H9 (cell line): ENCODE measurements at regions not wholly inside any gene's neighbourhood (a gene's known extent, or its start where the extent isn't known, plus 50 kb on each side); places are given as distances from the start of the nearest gene placed in this dataset.

Experiments
- DNase-seq: peaks from one replicate; pipeline ENCODE4 v3.0.0-alpha.2; 2017
- H2AFZ ChIP-seq: one replicate; pipeline ENCODE4 v1.6.1; 2013; ENCODE audit warnings: mild to moderate bottlenecking, low read length, control low read depth, moderate library complexity
- H2AK5ac ChIP-seq: 2 replicates; pipeline ENCODE4 v1.6.1; 2013; ENCODE audit warnings: low read length, control low read depth, mixed read lengths; ENCODE audit not compliant: insufficient read length
- H2BK120ac ChIP-seq: one replicate; pipeline ENCODE4 v1.6.1; 2013; ENCODE audit warnings: low read depth, mild to moderate bottlenecking, low read length, control low read depth, inconsistent platforms; ENCODE audit not compliant: poor library complexity, severe bottlenecking
- H2BK12ac ChIP-seq: 2 replicates; pipeline ENCODE4 v1.6.1; 2013; ENCODE audit warnings: low read length, control low read depth, mixed read lengths, low read depth; ENCODE audit not compliant: insufficient read length
- H2BK15ac ChIP-seq: 2 replicates; pipeline ENCODE4 v1.6.1; 2013; ENCODE audit warnings: low read depth, low read length, control low read depth
- H2BK20ac ChIP-seq: one replicate; pipeline ENCODE4 v1.6.1; 2013; ENCODE audit warnings: low read depth, mild to moderate bottlenecking, low read length, control low read depth, inconsistent platforms; ENCODE audit not compliant: poor library complexity, severe bottlenecking
- H2BK5ac ChIP-seq: 2 replicates; pipeline ENCODE4 v1.6.1; 2013; ENCODE audit warnings: low read length, control low read depth, mixed read lengths; ENCODE audit not compliant: insufficient read length
- H3K14ac ChIP-seq: 2 replicates; pipeline ENCODE4 v1.6.1; 2013; ENCODE audit warnings: low read length, control low read depth; ENCODE audit not compliant: insufficient read depth
- H3K18ac ChIP-seq: 2 replicates; pipeline ENCODE4 v1.6.1; 2013; ENCODE audit warnings: low read depth, mild to moderate bottlenecking, mixed read lengths, low read length, control low read depth; ENCODE audit not compliant: insufficient read length
- H3K23ac ChIP-seq: 2 replicates; pipeline ENCODE4 v1.6.1; 2013; ENCODE audit warnings: low read length, control low read depth, mixed read lengths, low read depth; ENCODE audit not compliant: insufficient read length
- H3K23me2 ChIP-seq: 2 replicates; pipeline ENCODE4 v1.6.1; 2013; ENCODE audit warnings: low read depth, mild to moderate bottlenecking, mixed read lengths, low read length, control low read depth; ENCODE audit not compliant: insufficient read length, poor library complexity, severe bottlenecking
- H3K27ac ChIP-seq: 2 replicates; pipeline ENCODE4 v1.5.1; 2013; ENCODE audit warnings: low read length, control low read depth, mixed read lengths, low read depth; ENCODE audit not compliant: insufficient read length
- H3K27me3 ChIP-seq: 2 replicates; pipeline ENCODE4 v1.6.1; 2013; ENCODE audit warnings: low read length, control low read depth, inconsistent platforms; ENCODE audit not compliant: insufficient read depth
- H3K4ac ChIP-seq: 2 replicates; pipeline ENCODE4 v1.6.1; 2013; ENCODE audit warnings: low read depth, mild to moderate bottlenecking, control low read depth, inconsistent platforms, low read length, moderate library complexity
- H3K4me1 ChIP-seq: 2 replicates; pipeline ENCODE4 v1.6.1; 2013; ENCODE audit warnings: low read length, control low read depth, inconsistent platforms; ENCODE audit not compliant: insufficient read depth
- H3K4me2 ChIP-seq: 2 replicates; pipeline ENCODE4 v1.6.1; 2013; ENCODE audit warnings: low read length, control low read depth, mixed read lengths; ENCODE audit not compliant: insufficient read length, insufficient read depth
- H3K56ac ChIP-seq: 2 replicates; pipeline ENCODE4 v1.6.1; 2013; ENCODE audit warnings: low read depth, mild to moderate bottlenecking, mixed read lengths, low read length, control low read depth; ENCODE audit not compliant: insufficient read length
- H3K79me1 ChIP-seq: 2 replicates; pipeline ENCODE4 v1.6.1; 2013; ENCODE audit warnings: low read depth, mild to moderate bottlenecking, moderate library complexity, low read length, control low read depth, inconsistent platforms; ENCODE audit not compliant: insufficient read depth, poor library complexity, severe bottlenecking
- H3K79me2 ChIP-seq: 2 replicates; pipeline ENCODE4 v1.6.1; 2013; ENCODE audit warnings: low read length, control low read depth, inconsistent platforms; ENCODE audit not compliant: insufficient read depth
- H3K9ac ChIP-seq: 2 replicates; pipeline ENCODE4 v1.6.1; 2013; ENCODE audit warnings: low read length, control low read depth, mixed read lengths; ENCODE audit not compliant: insufficient read length; ENCODE audit errors: extremely low read depth
- H3K9me3 ChIP-seq: one replicate; pipeline ENCODE4 v1.6.1; 2013; ENCODE audit warnings: low read depth, low read length, inconsistent platforms; ENCODE audit not compliant: control insufficient read depth
- H3T11ph ChIP-seq: one replicate; pipeline ENCODE4 v1.6.1; 2013; ENCODE audit warnings: mild to moderate bottlenecking, low read length, control low read depth, inconsistent platforms
- H4K20me1 ChIP-seq: one replicate; pipeline ENCODE4 v1.6.1; 2013; ENCODE audit not compliant: control insufficient read depth, insufficient read length, insufficient read depth
- H4K5ac ChIP-seq: 2 replicates; pipeline ENCODE4 v1.6.1; 2013; ENCODE audit warnings: low read depth, mild to moderate bottlenecking, mixed read lengths, low read length, control low read depth; ENCODE audit not compliant: insufficient read length
- H4K8ac ChIP-seq: replicated peaks from 2 replicates; pipeline ENCODE4 v1.6.1; 2013; ENCODE audit warnings: low read length, control low read depth, mixed read lengths, low read depth; ENCODE audit not compliant: insufficient read length
- H4K91ac ChIP-seq: 2 replicates; pipeline ENCODE4 v1.6.1; 2013; ENCODE audit warnings: low read depth, mild to moderate bottlenecking, moderate library complexity, mixed read lengths, low read length, control low read depth; ENCODE audit not compliant: insufficient read length
- H3K27ac Mint-ChIP-seq, 3 experiments: 2 replicates in 2 of 3; 3 replicates in 1 of 3; pipeline ENCODE4 v1.8.0; 2020 to 2021; ENCODE audit warnings: mixed read lengths in 3 of 3, mild to moderate bottlenecking in 1 of 3, moderate library complexity in 1 of 3
- H3K27me3 Mint-ChIP-seq: 2 replicates; pipeline ENCODE4 v1.8.0; 2021; ENCODE audit warnings: low read depth, mild to moderate bottlenecking, moderate library complexity, mixed read lengths
- H3K36me3 Mint-ChIP-seq, 3 experiments: 2 replicates in 2 of 3; 3 replicates in 1 of 3; pipeline ENCODE4 v1.8.0; 2020 to 2021; ENCODE audit warnings: low read depth in 3 of 3, mixed read lengths in 3 of 3; ENCODE audit not compliant: insufficient read depth in 1 of 3
- H3K4me1 Mint-ChIP-seq, 2 experiments: 2 replicates each; pipeline ENCODE4 v1.8.0; 2020; ENCODE audit warnings: mixed read lengths in 2 of 2
- H3K4me3 Mint-ChIP-seq, 2 experiments: 2 replicates in 1 of 2; 3 replicates in 1 of 2; pipeline ENCODE4 v1.8.0; 2020 to 2021; ENCODE audit warnings: mild to moderate bottlenecking in 2 of 2, mixed read lengths in 2 of 2, moderate library complexity in 1 of 2
- H3K9me3 Mint-ChIP-seq, 2 experiments: 2 replicates in 1 of 2; 3 replicates in 1 of 2; pipeline ENCODE4 v1.8.0; 2020; ENCODE audit warnings: mild to moderate bottlenecking in 2 of 2, mixed read lengths in 2 of 2, moderate library complexity in 1 of 2
- CTCF ChIP-seq: fragments of 200-600 bp; sonication (generic); conservative IDR thresholded peaks from 3 replicates; pipeline ENCODE4 v1.8.0; 2021; ENCODE audit warnings: antibody characterized with exemption, mild to moderate bottlenecking
- WGBS: extraction: QIAGEN DNeasy Blood & Tissue Kit; methylation state at CpG from one replicate; pipeline ENCODE4 v1.1.7; 2013; ENCODE audit warnings: missing lambda C conversion rate, low lambda C conversion rate, mixed read lengths; ENCODE audit not compliant: insufficient read length; ENCODE audit errors: extremely low coverage; 5-methylcytosine and 5-hydroxymethylcytosine counted together

- H3K4me3 Mint-ChIP-seq: no peak overlapping the region
- no CpG with 5 or more reads among the region's 5 CpGs for WGBS
- no peak overlapping the region for H3K9ac ChIP-seq
These were observed 421.8 kb upstream of the PDE3A start for GRCh38 chr12:19946550-19946949.

More at GRCh38 chr12:19946550-19946949, 421.8 kb upstream of the PDE3A start:
- Histone ChIP-seq H3K4ac (no peak overlapping the region), H3K4me2 (no peak overlapping the region), H3K23ac (no peak overlapping the region), H3K18ac (no peak overlapping the region), H2BK20ac (no peak overlapping the region), H3K56ac (no peak overlapping the region), H3T11ph (no peak overlapping the region), H3K23me2 (no peaks in the 10 kb centered on the region), H2AFZ (no peak overlapping the region), H4K5ac (no peak overlapping the region), H3K79me2 (no peaks in the 10 kb centered on the region), H2AK5ac (no peak overlapping the region), H3K9me3 (no peaks in the 10 kb centered on the region), H3K14ac (no peak overlapping the region), H3K4me1 (no peaks in the 10 kb centered on the region), H3K27ac (no peak overlapping the region), H2BK120ac (no peak overlapping the region), H2BK15ac (no peak overlapping the region), H2BK5ac (no peak overlapping the region), H4K20me1 (no peaks in the 10 kb centered on the region), H2BK12ac (no peak overlapping the region), H3K79me1 (no peaks in the 10 kb centered on the region), H4K8ac (no peak overlapping the region), H4K91ac (no peak overlapping the region), H3K27me3 (no peaks in the 10 kb centered on the region)
- H3K36me3 Mint-ChIP-seq: no peaks in the 10 kb centered on the region
- no peak for DNase-seq
- H3K9me3 Mint-ChIP-seq: no peaks in the 10 kb centered on the region
- H3K27me3 Mint-ChIP-seq: no peaks in the 10 kb centered on the region
- no peak for TF ChIP-seq CTCF
- H3K4me1 Mint-ChIP-seq: peaks cover 14 to 16% of the 10 kb centered on the region in 2 experiments
- no peak overlapping the region for H3K27ac Mint-ChIP-seq
